ENCODE measurements at regions not wholly inside any gene's neighbourhood (a gene's known extent, or its start where the extent isn't known, plus 50 kb on each side); places are given as distances from the start of the nearest gene placed in this dataset.

- DNase-seq (no peak), ATAC-seq (ENCODE audit: low FRiP score in 2 of 2) (no peak)
- H3K27me3 ChIP-seq = no peaks in the 10 kb centered on the region
- TF ChIP-seq CTCF (IDR thresholded peaks at IDR 0.05) (no peak), POLR2AphosphoS5 (IDR thresholded peaks at IDR 0.05) (no peak), POLR2A (IDR thresholded peaks at IDR 0.05) (no peak), EP300 (IDR thresholded peaks at IDR 0.05) (no peak)
- no peaks in the 10 kb centered on the region for H3K36me3 ChIP-seq
- H3K27ac ChIP-seq = no peak overlapping the region
- no peak overlapping the region for H3K4me3 ChIP-seq
- peaks cover 0 to 3% (median 0%) of the 10 kb centered on the region in 4 donors for H3K4me1 ChIP-seq
- H3K9me3 ChIP-seq = no peaks in the 10 kb centered on the region
- 61 to 68% methylated on average over 3 to 4 of the region's 4 CpGs for WGBS, 2 donors
Measured at GRCh38 chr11:80782135-80782885, 1341.5 kb upstream of the TENM4 start.

GRCh38 chr11:80779905-80780605 lies 1339.2 kb upstream of the TENM4 start:
- Histone ChIP-seq H3K4me1 (peaks cover 0 to 3% (median 0%) of the 10 kb centered on the region in 4 donors), H3K27me3 (no peaks in the 10 kb centered on the region), H3K36me3 (no peaks in the 10 kb centered on the region), H3K9me3 (no peaks in the 10 kb centered on the region), H3K27ac (no peak overlapping the region), H3K4me3 (no peak overlapping the region)
- ATAC-seq (ENCODE audit: low FRiP score in 2 of 2) (no peak), DNase-seq (no peak)
- no peak for TF ChIP-seq POLR2A (IDR thresholded peaks at IDR 0.05)
- no peak for TF ChIP-seq EP300 (IDR thresholded peaks at IDR 0.05)
- TF ChIP-seq CTCF (IDR thresholded peaks at IDR 0.05) = no peak
- TF ChIP-seq POLR2AphosphoS5 (IDR thresholded peaks at IDR 0.05) = no peak
- 38 to 47% methylated on average over 5 of the region's 5 CpGs for WGBS, 2 donors

GRCh38 chr11:80778941-80779340 lies 1338.1 kb upstream of the TENM4 start:
- no peaks in the 10 kb centered on the region for H3K27me3 ChIP-seq
- no peak for ATAC-seq (ENCODE audit: low FRiP score in 2 of 2)
- no peak for DNase-seq
- H3K36me3 ChIP-seq = no peaks in the 10 kb centered on the region
- H3K27ac ChIP-seq = no peak overlapping the region
- WGBS, 2 donors = 87 to 91% methylated on average over 3 of the region's 3 CpGs
- TF ChIP-seq EP300 (IDR thresholded peaks at IDR 0.05) (no peak), POLR2AphosphoS5 (IDR thresholded peaks at IDR 0.05) (no peak), CTCF (IDR thresholded peaks at IDR 0.05) (no peak), POLR2A (IDR thresholded peaks at IDR 0.05) (no peak)
- H3K9me3 ChIP-seq = no peaks in the 10 kb centered on the region
- peaks cover 0 to 3% (median 0%) of the 10 kb centered on the region in 4 donors for H3K4me1 ChIP-seq
- no peak overlapping the region for H3K4me3 ChIP-seq

GRCh38 chr11:80778432-80778831 lies 1337.6 kb upstream of the TENM4 start:
- peaks cover 0 to 3% (median 0%) of the 10 kb centered on the region in 4 donors for H3K4me1 ChIP-seq
- H3K36me3 ChIP-seq = no peaks in the 10 kb centered on the region
- ATAC-seq (ENCODE audit: low FRiP score in 2 of 2) = no peak
- no peak overlapping the region for H3K27ac ChIP-seq
- H3K27me3 ChIP-seq = no peaks in the 10 kb centered on the region
- DNase-seq = no peak
- no peaks in the 10 kb centered on the region for H3K9me3 ChIP-seq
- TF ChIP-seq POLR2A (IDR thresholded peaks at IDR 0.05) (no peak), EP300 (IDR thresholded peaks at IDR 0.05) (no peak), CTCF (IDR thresholded peaks at IDR 0.05) (no peak), POLR2AphosphoS5 (IDR thresholded peaks at IDR 0.05) (no peak)
- no peak overlapping the region for H3K4me3 ChIP-seq
- 58 to 64% methylated on average over 3 of the region's 3 CpGs for WGBS, 2 donors
